ENCODE measurements at regions not wholly inside any gene's neighbourhood (a gene's known extent, or its start where the extent isn't known, plus 50 kb on each side); places are given as distances from the start of the nearest gene placed in this dataset.

DNA sequence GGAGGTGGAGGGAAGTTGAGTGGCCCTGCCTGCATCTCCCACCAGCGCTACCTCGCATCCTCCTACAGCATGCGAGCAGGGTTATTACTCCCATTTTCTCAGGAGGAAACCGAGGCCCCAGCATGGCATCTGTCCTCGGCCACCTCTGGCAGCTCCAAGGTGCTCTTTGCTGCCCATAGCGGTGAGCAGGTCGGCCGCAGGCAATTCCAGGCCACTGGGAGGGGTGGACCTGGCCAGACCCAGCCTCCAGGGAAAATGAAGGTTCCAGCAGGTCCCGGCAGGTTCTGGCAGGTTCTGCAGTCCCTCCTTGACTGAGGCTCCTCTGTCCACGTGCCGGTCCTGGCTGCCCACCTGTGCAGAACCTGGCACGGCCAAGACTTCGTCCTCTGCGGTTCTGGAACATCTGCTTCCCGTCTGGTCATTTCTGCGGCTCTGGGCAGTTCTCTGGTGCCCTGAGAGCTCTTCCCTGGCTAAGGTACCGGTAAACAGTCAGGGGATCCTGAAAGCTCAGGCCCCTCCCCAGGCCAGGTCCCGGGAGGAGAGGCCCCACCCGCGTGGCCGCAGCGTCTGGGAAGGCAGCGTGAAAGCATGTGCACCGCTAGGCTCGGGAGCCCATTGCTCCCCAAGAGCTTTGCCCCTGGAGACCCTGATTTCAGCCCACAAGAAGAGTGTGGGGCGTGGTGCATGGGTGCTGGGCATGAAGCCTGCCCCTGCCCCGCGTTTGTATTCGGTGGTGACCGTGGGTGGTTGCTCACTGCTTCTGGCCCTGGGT is 112.0 kb upstream of the ADRA2C start:
- Histone ChIP-seq H3K27me3 (ENCODE audit: control insufficient read depth in 1 of 2, insufficient read depth in 2 of 2, low read length in 2 of 2) (peaks cover 0 to 3% of the 10 kb centered on the region in 2 donors), H3K9me3 (ENCODE audit: control insufficient read depth in 2 of 2, insufficient read depth in 1 of 2, low read depth in 1 of 2, low read length in 1 of 2) (peaks cover 0 to 2% of the 10 kb centered on the region in 2 donors), H3K36me3 (ENCODE audit: control insufficient read depth in 2 of 2, insufficient read depth in 2 of 2, low read length in 1 of 2) (no peaks in the 10 kb centered on the region), H3K27ac (ENCODE audit: low read depth in 2 of 2, low read length in 1 of 2) (no peak overlapping the region), H3K4me3 (ENCODE audit: low read depth in 1 of 2, low read length in 2 of 2) (no peak overlapping the region), H3K4me1 (ENCODE audit: control insufficient read depth in 2 of 2, insufficient read depth in 2 of 2, low read length in 1 of 2) (no peaks in the 10 kb centered on the region)
- 80 to 83% methylated on average over 30 of the region's 30 CpGs for WGBS, 2 donors

DNA sequence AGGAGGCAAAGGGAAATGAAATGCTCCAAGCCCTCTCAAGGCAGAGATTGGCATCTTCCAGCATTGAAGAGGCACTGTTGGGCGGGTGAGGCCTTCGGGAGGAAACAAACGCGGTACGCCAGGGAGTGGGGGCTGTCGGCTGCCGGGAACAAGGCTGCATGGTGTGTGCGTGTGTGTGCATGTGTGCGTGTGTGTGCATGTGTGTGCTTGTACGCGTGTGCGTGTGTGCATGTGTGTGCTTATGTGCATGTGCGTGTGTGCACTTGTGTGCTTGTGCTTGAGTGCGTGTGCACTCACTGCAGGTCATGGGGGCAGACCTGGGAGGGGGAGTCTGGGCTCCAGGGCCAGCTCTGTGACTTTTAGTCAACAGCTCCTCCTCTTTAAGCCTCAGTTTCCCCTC is 113.6 kb upstream of the ADRA2C start:
- no peak overlapping the region for H3K27ac ChIP-seq (ENCODE audit: low read depth in 2 of 2, low read length in 1 of 2)
- H3K9me3 ChIP-seq (ENCODE audit: control insufficient read depth in 2 of 2, insufficient read depth in 1 of 2, low read depth in 1 of 2, low read length in 1 of 2) = peaks cover 0 to 2% of the 10 kb centered on the region in 2 donors
- WGBS, 2 donors = 75 to 76% methylated on average over 14 of the region's 14 CpGs
- H3K27me3 ChIP-seq (ENCODE audit: control insufficient read depth in 1 of 2, insufficient read depth in 2 of 2, low read length in 2 of 2) = no peaks in the 10 kb centered on the region
- no peaks in the 10 kb centered on the region for H3K36me3 ChIP-seq (ENCODE audit: control insufficient read depth in 2 of 2, insufficient read depth in 2 of 2, low read length in 1 of 2)
- H3K4me3 ChIP-seq (ENCODE audit: low read depth in 1 of 2, low read length in 2 of 2) = no peak overlapping the region
- H3K4me1 ChIP-seq (ENCODE audit: control insufficient read depth in 2 of 2, insufficient read depth in 2 of 2, low read length in 1 of 2) = no peaks in the 10 kb centered on the region

GRCh38 chr4:3651267-3651845 is 114.8 kb upstream of the ADRA2C start:
- no peaks in the 10 kb centered on the region for H3K27me3 ChIP-seq (ENCODE audit: control insufficient read depth in 1 of 2, insufficient read depth in 2 of 2, low read length in 2 of 2)
- H3K9me3 ChIP-seq (ENCODE audit: control insufficient read depth in 2 of 2, insufficient read depth in 1 of 2, low read depth in 1 of 2, low read length in 1 of 2) = peaks cover 0 to under 1% of the 10 kb centered on the region in 2 donors
- no peak overlapping the region for H3K27ac ChIP-seq (ENCODE audit: low read depth in 2 of 2, low read length in 1 of 2)
- WGBS, 2 donors = 71 to 72% methylated on average over 16 of the region's 16 CpGs
- H3K36me3 ChIP-seq (ENCODE audit: control insufficient read depth in 2 of 2, insufficient read depth in 2 of 2, low read length in 1 of 2) = no peaks in the 10 kb centered on the region
- H3K4me1 ChIP-seq (ENCODE audit: control insufficient read depth in 2 of 2, insufficient read depth in 2 of 2, low read length in 1 of 2) = no peaks in the 10 kb centered on the region
- no peak overlapping the region for H3K4me3 ChIP-seq (ENCODE audit: low read depth in 1 of 2, low read length in 2 of 2)

DNA sequence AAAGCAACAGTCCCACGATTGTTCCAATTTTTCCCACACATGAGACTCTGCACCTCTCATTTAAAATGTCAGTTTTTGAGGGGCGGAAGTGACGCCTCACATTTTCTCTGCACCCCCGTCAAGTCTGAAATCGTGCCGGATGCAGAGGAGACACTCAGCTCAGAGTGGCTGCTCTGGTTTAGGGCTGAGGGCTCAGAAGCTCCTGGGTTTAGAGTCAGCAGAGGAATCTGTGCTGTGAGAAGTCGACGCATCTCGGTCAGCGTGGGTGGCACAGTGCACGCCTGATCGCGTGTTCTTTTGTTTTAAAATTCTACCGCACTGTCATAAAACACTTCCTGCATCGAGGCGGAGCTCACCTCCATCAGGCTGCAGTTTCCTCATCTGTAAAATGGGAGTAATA is 116.7 kb upstream of the ADRA2C start:
- 86 to 87% methylated on average over 16 of the region's 16 CpGs for WGBS, 2 donors
- Histone ChIP-seq H3K27me3 (ENCODE audit: control insufficient read depth in 1 of 2, insufficient read depth in 2 of 2, low read length in 2 of 2) (no peaks in the 10 kb centered on the region), H3K4me3 (ENCODE audit: low read depth in 1 of 2, low read length in 2 of 2) (no peak overlapping the region), H3K27ac (ENCODE audit: low read depth in 2 of 2, low read length in 1 of 2) (no peak overlapping the region), H3K36me3 (ENCODE audit: control insufficient read depth in 2 of 2, insufficient read depth in 2 of 2, low read length in 1 of 2) (no peaks in the 10 kb centered on the region), H3K9me3 (ENCODE audit: control insufficient read depth in 2 of 2, insufficient read depth in 1 of 2, low read depth in 1 of 2, low read length in 1 of 2) (no peaks in the 10 kb centered on the region), H3K4me1 (ENCODE audit: control insufficient read depth in 2 of 2, insufficient read depth in 2 of 2, low read length in 1 of 2) (no peaks in the 10 kb centered on the region)

GRCh38 chr4:3648731-3649130 is 116.5 kb upstream of the LRPAP1 start:
- Histone ChIP-seq H3K36me3 (ENCODE audit: control insufficient read depth in 2 of 2, insufficient read depth in 2 of 2, low read length in 1 of 2) (no peaks in the 10 kb centered on the region), H3K9me3 (ENCODE audit: control insufficient read depth in 2 of 2, insufficient read depth in 1 of 2, low read depth in 1 of 2, low read length in 1 of 2) (no peaks in the 10 kb centered on the region), H3K4me1 (ENCODE audit: control insufficient read depth in 2 of 2, insufficient read depth in 2 of 2, low read length in 1 of 2) (no peaks in the 10 kb centered on the region), H3K27me3 (ENCODE audit: control insufficient read depth in 1 of 2, insufficient read depth in 2 of 2, low read length in 2 of 2) (no peaks in the 10 kb centered on the region), H3K27ac (ENCODE audit: low read depth in 2 of 2, low read length in 1 of 2) (no peak overlapping the region), H3K4me3 (ENCODE audit: low read depth in 1 of 2, low read length in 2 of 2) (no peak overlapping the region)
- 80 to 83% methylated on average over 17 of the region's 17 CpGs for WGBS, 2 donors

DNA sequence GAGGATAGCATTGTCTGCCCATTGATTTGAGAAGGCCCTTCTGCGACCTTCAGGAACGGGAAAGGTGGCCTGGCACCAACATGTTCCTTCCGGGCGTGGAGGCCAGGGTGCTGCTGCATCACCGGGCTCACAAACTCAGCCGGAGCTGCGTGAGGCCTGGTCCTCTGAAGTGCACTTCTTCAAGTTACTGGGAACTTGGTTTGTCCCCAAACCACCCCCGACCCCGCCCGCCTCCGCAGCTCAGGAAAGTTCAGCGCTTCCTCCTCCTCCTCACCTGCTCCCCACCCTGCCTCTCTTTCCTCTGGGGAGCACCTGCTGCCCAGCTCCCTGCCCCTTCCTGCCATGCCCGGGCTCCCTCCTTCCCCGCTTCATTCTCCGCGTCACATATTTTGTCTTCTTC is 116.0 kb upstream of the LRPAP1 start:
- 77 to 85% methylated on average over 16 of the region's 16 CpGs for WGBS, 2 donors
- H3K27ac ChIP-seq (ENCODE audit: low read depth in 2 of 2, low read length in 1 of 2) = no peak overlapping the region
- H3K4me3 ChIP-seq (ENCODE audit: low read depth in 1 of 2, low read length in 2 of 2) = no peak overlapping the region
- no peaks in the 10 kb centered on the region for H3K36me3 ChIP-seq (ENCODE audit: control insufficient read depth in 2 of 2, insufficient read depth in 2 of 2, low read length in 1 of 2)
- H3K27me3 ChIP-seq (ENCODE audit: control insufficient read depth in 1 of 2, insufficient read depth in 2 of 2, low read length in 2 of 2) = no peaks in the 10 kb centered on the region
- H3K9me3 ChIP-seq (ENCODE audit: control insufficient read depth in 2 of 2, insufficient read depth in 1 of 2, low read depth in 1 of 2, low read length in 1 of 2) = no peaks in the 10 kb centered on the region
- no peaks in the 10 kb centered on the region for H3K4me1 ChIP-seq (ENCODE audit: control insufficient read depth in 2 of 2, insufficient read depth in 2 of 2, low read length in 1 of 2)

DNA sequence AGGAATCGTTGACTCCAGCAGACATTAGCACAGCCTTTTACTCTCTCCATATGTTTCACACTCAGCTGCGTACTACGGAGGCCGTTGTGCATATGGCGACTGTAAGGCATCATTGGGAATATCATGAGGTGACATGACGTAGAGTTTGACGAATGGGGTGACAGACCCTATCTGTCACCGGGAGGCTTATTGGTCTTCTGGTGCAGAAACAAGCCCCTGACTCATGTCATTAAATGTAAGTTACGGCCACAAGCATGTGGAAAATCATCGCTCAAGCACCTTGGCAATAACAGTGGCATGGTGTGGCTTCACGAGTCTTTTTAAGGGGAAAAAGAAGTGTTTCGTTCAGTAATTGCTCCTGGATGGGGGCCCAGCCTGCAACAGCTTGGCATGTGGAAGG is 115.2 kb upstream of the LRPAP1 start:
- Histone ChIP-seq H3K27me3 (ENCODE audit: control insufficient read depth in 1 of 2, insufficient read depth in 2 of 2, low read length in 2 of 2) (no peaks in the 10 kb centered on the region), H3K27ac (ENCODE audit: low read depth in 2 of 2, low read length in 1 of 2) (no peak overlapping the region), H3K4me1 (ENCODE audit: control insufficient read depth in 2 of 2, insufficient read depth in 2 of 2, low read length in 1 of 2) (no peaks in the 10 kb centered on the region), H3K4me3 (ENCODE audit: low read depth in 1 of 2, low read length in 2 of 2) (no peak overlapping the region), H3K36me3 (ENCODE audit: control insufficient read depth in 2 of 2, insufficient read depth in 2 of 2, low read length in 1 of 2) (no peaks in the 10 kb centered on the region), H3K9me3 (ENCODE audit: control insufficient read depth in 2 of 2, insufficient read depth in 1 of 2, low read depth in 1 of 2, low read length in 1 of 2) (no peaks in the 10 kb centered on the region)
- 86 to 88% methylated on average over 12 of the region's 12 CpGs for WGBS, 2 donors

GRCh38 chr4:3645711-3646679 is 113.8 kb upstream of the LRPAP1 start:
- no peaks in the 10 kb centered on the region for H3K27me3 ChIP-seq (ENCODE audit: control insufficient read depth in 1 of 2, insufficient read depth in 2 of 2, low read length in 2 of 2)
- H3K36me3 ChIP-seq (ENCODE audit: control insufficient read depth in 2 of 2, insufficient read depth in 2 of 2, low read length in 1 of 2) = no peaks in the 10 kb centered on the region
- H3K27ac ChIP-seq (ENCODE audit: low read depth in 2 of 2, low read length in 1 of 2) = no peak overlapping the region
- no peaks in the 10 kb centered on the region for H3K9me3 ChIP-seq (ENCODE audit: control insufficient read depth in 2 of 2, insufficient read depth in 1 of 2, low read depth in 1 of 2, low read length in 1 of 2)
- 67% methylated on average over 28 of the region's 28 CpGs for WGBS, 2 donors
- H3K4me1 ChIP-seq (ENCODE audit: control insufficient read depth in 2 of 2, insufficient read depth in 2 of 2, low read length in 1 of 2) = no peaks in the 10 kb centered on the region
- H3K4me3 ChIP-seq (ENCODE audit: low read depth in 1 of 2, low read length in 2 of 2) = no peak overlapping the region

DNA sequence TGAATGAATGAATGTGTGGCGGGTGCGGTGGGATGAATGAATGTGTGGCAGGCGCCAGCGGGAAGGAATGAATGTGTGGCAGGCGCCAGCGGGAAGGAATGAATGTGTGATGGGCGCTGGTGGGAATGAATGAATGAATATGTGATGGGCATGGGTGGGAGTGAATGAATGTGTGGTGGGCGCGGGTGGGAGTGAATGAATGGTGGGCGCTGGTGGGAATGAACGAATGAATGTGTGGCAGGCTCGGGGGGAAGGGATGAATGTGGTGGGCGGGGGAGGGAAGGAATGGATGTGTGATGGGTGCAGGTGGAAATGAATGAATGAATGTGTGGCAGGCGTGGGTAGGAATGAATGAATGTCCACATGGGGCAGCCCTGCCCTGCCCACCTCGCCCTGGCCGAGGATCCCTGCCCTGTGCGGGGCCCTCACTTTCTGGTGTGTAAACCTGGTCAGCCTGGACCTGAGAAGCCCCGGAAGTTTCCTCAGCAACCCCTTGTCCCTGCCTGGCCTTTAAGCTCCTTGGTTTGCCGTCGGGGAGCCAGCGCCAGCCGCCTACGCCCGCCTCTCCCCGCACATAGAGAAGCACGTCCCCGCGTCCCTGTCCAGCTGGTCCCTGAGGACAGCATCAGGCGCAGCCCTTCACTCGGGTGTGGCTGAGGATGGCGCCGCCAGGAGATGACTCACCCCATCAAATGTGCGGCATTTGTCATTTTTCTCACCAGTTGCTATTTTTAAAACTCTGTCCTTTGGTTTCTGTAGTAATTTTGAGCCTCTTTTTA is 112.8 kb upstream of the LRPAP1 start:
- no peaks in the 10 kb centered on the region for H3K9me3 ChIP-seq (ENCODE audit: control insufficient read depth in 2 of 2, insufficient read depth in 1 of 2, low read depth in 1 of 2, low read length in 1 of 2)
- H3K27me3 ChIP-seq (ENCODE audit: control insufficient read depth in 1 of 2, insufficient read depth in 2 of 2, low read length in 2 of 2) = no peaks in the 10 kb centered on the region
- no peak overlapping the region for H3K27ac ChIP-seq (ENCODE audit: low read depth in 2 of 2, low read length in 1 of 2)
- no peaks in the 10 kb centered on the region for H3K36me3 ChIP-seq (ENCODE audit: control insufficient read depth in 2 of 2, insufficient read depth in 2 of 2, low read length in 1 of 2)
- no peak overlapping the region for H3K4me3 ChIP-seq (ENCODE audit: low read depth in 1 of 2, low read length in 2 of 2)
- no peaks in the 10 kb centered on the region for H3K4me1 ChIP-seq (ENCODE audit: control insufficient read depth in 2 of 2, insufficient read depth in 2 of 2, low read length in 1 of 2)
- 53 to 57% methylated on average over 32 to 33 of the region's 33 CpGs for WGBS, 2 donors
